Liver (tissue), 3 donors: ENCODE measurements at regions not wholly inside any gene's neighbourhood (a gene's known extent, or its start where the extent isn't known, plus 50 kb on each side); places are given as distances from the start of the nearest gene placed in this dataset.

Experiments
- EGR1 ChIP-seq, 2 donors: IDR thresholded peaks; 2 replicates each; pipeline ENCODE4 v1.6.1; 2016 to 2018; ENCODE audit warnings: antibody characterized with exemption in 2 of 2, low read depth in 2 of 2
- GABPA ChIP-seq, 2 donors: IDR thresholded peaks in 1 of 2; conservative IDR thresholded peaks in 1 of 2; 2 replicates each; pipeline ENCODE4 v1.6.1; 2016; ENCODE audit warnings: antibody characterized with exemption in 2 of 2, mild to moderate bottlenecking in 1 of 2, moderate library complexity in 1 of 2
- HNF4A ChIP-seq, 2 donors: conservative IDR thresholded peaks; 2 replicates each; pipeline ENCODE4 v1.6.1; 2016; ENCODE audit warnings: antibody characterized with exemption in 2 of 2, mild to moderate bottlenecking in 2 of 2
- JUND ChIP-seq, 2 donors: IDR thresholded peaks; 2 replicates each; pipeline ENCODE4 v1.6.1; 2016; ENCODE audit warnings: antibody characterized with exemption in 2 of 2
- SP1 ChIP-seq: IDR thresholded peaks from 2 replicates; pipeline ENCODE4 v1.6.1; 2018; ENCODE audit warnings: antibody characterized with exemption, mild to moderate bottlenecking
- YY1 ChIP-seq: IDR thresholded peaks from 2 replicates; pipeline ENCODE4 v1.6.1; 2016; ENCODE audit warnings: antibody characterized with exemption, mild to moderate bottlenecking
- TF ChIP-seq, protein P1 (sequence below): fragments of 150-350 bp; IDR thresholded peaks from 2 replicates; pipeline ENCODE4 v1.5.1; 2017; ENCODE audit warnings: improper control_type of control experiment, low read depth, low read length; ENCODE audit not compliant: missing input control
- TF ChIP-seq, protein P2 (sequence below): IDR thresholded peaks from 2 replicates; pipeline ENCODE4 v1.6.1; 2016; ENCODE audit warnings: antibody characterized with exemption
- TF ChIP-seq, protein P3 (sequence below): IDR thresholded peaks from 2 replicates; pipeline ENCODE4 v1.6.1; 2016; ENCODE audit warnings: antibody characterized with exemption
- TF ChIP-seq, protein P4 (sequence below): IDR thresholded peaks from 2 replicates; pipeline ENCODE4 v1.6.1; 2016; ENCODE audit warnings: antibody characterized with exemption, mild to moderate bottlenecking
- donor health status: healthy.
- donor health status: healthy.

DNA sequence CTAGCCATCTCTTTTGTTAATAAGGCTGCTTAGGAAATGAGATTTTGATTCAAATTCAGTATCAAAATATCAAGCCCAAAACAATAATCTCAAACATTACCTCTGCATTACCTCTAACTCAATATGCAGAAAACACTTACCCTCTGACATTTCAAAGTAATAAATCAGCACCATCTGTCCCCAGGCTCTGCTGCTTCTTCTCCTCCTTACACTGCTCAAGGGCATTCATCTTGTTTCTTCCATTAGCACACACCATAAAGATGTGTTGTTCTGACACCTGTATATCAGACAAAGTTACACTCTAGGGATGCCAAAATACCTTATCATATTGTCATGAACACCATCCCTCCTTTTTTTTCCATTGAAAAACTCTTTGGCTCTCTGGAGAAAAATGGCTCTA is 1630.3 kb downstream of the RPA4 start:
- TF ChIP-seq YY1 (no peak), GABPA (IDR thresholded peaks at IDR 0.05 in 1 of 2, conservative IDR thresholded peaks at IDR 0.05 in 1 of 2) (no peak), EGR1 (IDR thresholded peaks at IDR 0.05; ENCODE audit: low read depth in 2 of 2) (no peak), SP1 (no peak), HNF4A (conservative IDR thresholded peaks at IDR 0.05) (no peak), JUND (IDR thresholded peaks at IDR 0.05) (no peak)
- TF ChIP-seq, protein P1, sequence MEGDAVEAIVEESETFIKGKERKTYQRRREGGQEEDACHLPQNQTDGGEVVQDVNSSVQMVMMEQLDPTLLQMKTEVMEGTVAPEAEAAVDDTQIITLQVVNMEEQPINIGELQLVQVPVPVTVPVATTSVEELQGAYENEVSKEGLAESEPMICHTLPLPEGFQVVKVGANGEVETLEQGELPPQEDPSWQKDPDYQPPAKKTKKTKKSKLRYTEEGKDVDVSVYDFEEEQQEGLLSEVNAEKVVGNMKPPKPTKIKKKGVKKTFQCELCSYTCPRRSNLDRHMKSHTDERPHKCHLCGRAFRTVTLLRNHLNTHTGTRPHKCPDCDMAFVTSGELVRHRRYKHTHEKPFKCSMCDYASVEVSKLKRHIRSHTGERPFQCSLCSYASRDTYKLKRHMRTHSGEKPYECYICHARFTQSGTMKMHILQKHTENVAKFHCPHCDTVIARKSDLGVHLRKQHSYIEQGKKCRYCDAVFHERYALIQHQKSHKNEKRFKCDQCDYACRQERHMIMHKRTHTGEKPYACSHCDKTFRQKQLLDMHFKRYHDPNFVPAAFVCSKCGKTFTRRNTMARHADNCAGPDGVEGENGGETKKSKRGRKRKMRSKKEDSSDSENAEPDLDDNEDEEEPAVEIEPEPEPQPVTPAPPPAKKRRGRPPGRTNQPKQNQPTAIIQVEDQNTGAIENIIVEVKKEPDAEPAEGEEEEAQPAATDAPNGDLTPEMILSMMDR, result no peak
- TF ChIP-seq, protein P2, sequence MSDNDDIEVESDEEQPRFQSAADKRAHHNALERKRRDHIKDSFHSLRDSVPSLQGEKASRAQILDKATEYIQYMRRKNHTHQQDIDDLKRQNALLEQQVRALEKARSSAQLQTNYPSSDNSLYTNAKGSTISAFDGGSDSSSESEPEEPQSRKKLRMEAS, result no peak
- TF ChIP-seq, protein P3, sequence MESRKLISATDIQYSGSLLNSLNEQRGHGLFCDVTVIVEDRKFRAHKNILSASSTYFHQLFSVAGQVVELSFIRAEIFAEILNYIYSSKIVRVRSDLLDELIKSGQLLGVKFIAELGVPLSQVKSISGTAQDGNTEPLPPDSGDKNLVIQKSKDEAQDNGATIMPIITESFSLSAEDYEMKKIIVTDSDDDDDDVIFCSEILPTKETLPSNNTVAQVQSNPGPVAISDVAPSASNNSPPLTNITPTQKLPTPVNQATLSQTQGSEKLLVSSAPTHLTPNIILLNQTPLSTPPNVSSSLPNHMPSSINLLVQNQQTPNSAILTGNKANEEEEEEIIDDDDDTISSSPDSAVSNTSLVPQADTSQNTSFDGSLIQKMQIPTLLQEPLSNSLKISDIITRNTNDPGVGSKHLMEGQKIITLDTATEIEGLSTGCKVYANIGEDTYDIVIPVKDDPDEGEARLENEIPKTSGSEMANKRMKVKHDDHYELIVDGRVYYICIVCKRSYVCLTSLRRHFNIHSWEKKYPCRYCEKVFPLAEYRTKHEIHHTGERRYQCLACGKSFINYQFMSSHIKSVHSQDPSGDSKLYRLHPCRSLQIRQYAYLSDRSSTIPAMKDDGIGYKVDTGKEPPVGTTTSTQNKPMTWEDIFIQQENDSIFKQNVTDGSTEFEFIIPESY, result no peak
- TF ChIP-seq, protein P4, sequence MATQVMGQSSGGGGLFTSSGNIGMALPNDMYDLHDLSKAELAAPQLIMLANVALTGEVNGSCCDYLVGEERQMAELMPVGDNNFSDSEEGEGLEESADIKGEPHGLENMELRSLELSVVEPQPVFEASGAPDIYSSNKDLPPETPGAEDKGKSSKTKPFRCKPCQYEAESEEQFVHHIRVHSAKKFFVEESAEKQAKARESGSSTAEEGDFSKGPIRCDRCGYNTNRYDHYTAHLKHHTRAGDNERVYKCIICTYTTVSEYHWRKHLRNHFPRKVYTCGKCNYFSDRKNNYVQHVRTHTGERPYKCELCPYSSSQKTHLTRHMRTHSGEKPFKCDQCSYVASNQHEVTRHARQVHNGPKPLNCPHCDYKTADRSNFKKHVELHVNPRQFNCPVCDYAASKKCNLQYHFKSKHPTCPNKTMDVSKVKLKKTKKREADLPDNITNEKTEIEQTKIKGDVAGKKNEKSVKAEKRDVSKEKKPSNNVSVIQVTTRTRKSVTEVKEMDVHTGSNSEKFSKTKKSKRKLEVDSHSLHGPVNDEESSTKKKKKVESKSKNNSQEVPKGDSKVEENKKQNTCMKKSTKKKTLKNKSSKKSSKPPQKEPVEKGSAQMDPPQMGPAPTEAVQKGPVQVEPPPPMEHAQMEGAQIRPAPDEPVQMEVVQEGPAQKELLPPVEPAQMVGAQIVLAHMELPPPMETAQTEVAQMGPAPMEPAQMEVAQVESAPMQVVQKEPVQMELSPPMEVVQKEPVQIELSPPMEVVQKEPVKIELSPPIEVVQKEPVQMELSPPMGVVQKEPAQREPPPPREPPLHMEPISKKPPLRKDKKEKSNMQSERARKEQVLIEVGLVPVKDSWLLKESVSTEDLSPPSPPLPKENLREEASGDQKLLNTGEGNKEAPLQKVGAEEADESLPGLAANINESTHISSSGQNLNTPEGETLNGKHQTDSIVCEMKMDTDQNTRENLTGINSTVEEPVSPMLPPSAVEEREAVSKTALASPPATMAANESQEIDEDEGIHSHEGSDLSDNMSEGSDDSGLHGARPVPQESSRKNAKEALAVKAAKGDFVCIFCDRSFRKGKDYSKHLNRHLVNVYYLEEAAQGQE, result no peak
